Bronchial epithelial cell (primary cell): ENCODE measurements at regions not wholly inside any gene's neighbourhood (a gene's known extent, or its start where the extent isn't known, plus 50 kb on each side); places are given as distances from the start of the nearest gene placed in this dataset.

Source experiments
- DNase-seq: peaks from one replicate; pipeline ENCODE4 v3.0.0-alpha.2; 2010; ENCODE audit warnings: low read depth
- FAIRE-seq: peaks from 2 replicates; lab custom pipeline; 2011; peaks lifted over from hg19 to GRCh38; lab: Jason Lieb, UNC
- H3K27me3 ChIP-seq: 2 replicates; pipeline ENCODE4 v1.5.1; 2011; ENCODE audit warnings: low read length; ENCODE audit not compliant: control insufficient read depth, insufficient read depth
- H3K36me3 ChIP-seq: 2 replicates; pipeline ENCODE4 v1.5.1; 2011; ENCODE audit warnings: low read length; ENCODE audit not compliant: control insufficient read depth, insufficient read depth
- H3K4me3 ChIP-seq: 2 replicates; pipeline ENCODE4 v1.5.1; 2011; ENCODE audit warnings: mild to moderate bottlenecking, low read depth, low read length, control low read depth
- TF ChIP-seq, protein P1 (sequence below): IDR thresholded peaks from 2 replicates; pipeline ENCODE4 v1.5.1; 2011; ENCODE audit warnings: mild to moderate bottlenecking, moderate library complexity, low read length, control low read depth, inconsistent platforms; ENCODE audit not compliant: insufficient read depth, severe bottlenecking

DNA sequence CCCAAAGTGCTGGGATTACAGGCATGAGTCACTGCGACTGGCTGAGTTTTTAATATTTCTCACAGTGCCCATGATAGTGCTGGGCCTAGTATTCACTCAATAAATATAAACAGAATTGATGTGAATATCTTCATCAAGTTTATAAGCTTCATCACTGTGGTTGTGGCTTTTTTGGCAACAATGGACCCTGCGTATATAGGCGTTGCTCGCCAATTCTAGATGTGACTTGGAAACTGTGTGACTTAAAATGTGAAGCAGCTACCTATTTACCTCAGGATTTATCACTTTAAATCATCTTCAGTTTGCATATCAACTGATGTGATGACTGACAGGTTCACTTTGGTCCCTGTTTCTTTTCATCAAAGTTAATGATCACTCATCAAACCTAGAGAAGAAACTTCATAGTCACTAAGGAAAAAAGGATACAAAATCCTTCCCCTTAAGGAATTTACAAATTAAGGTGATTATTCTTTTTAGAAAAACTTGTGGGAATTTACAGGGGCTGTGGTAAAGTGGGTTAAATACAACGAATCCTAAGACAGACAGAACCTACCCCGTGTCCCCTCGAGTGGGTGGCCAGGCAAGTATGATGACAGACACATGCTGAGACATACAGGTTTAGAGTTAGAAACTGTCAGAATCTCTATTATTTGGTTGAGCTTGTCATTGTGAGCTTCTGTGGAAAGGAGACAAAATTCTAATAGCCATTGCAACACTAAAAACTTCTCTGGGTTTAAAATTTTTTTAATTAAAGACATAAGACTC is 101.3 kb downstream of the AKAP11 start:
- FAIRE-seq (no peak), DNase-seq (no peak)
- H3K4me3 ChIP-seq, result no peak overlapping the region
- TF ChIP-seq, protein P1, sequence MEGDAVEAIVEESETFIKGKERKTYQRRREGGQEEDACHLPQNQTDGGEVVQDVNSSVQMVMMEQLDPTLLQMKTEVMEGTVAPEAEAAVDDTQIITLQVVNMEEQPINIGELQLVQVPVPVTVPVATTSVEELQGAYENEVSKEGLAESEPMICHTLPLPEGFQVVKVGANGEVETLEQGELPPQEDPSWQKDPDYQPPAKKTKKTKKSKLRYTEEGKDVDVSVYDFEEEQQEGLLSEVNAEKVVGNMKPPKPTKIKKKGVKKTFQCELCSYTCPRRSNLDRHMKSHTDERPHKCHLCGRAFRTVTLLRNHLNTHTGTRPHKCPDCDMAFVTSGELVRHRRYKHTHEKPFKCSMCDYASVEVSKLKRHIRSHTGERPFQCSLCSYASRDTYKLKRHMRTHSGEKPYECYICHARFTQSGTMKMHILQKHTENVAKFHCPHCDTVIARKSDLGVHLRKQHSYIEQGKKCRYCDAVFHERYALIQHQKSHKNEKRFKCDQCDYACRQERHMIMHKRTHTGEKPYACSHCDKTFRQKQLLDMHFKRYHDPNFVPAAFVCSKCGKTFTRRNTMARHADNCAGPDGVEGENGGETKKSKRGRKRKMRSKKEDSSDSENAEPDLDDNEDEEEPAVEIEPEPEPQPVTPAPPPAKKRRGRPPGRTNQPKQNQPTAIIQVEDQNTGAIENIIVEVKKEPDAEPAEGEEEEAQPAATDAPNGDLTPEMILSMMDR, result no peak
- no peaks in the 10 kb centered on the region for H3K27me3 ChIP-seq
- H3K36me3 ChIP-seq, result no peaks in the 10 kb centered on the region

DNA sequence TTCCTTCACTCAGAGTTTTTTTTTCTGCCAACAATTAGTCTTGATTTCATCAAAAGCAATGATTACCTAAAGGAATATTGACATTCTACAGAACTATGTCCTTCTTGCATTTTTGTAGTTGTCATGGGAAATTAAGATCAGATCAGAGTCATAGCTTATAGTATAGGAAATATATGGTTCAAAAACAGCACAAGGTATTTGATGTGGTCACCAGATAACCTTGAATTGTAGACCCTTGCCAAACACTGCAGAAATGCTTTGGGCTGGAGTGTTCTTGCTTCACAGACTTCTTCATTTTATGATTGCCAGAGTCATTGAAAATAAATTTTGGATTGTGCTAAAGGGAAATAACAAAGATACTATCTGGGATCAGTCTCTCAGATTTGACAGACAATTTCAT is 103.7 kb downstream of the AKAP11 start:
- FAIRE-seq (no peak), DNase-seq (no peak)
- TF ChIP-seq, protein P1, result no peak
- Histone ChIP-seq H3K27me3 (no peaks in the 10 kb centered on the region), H3K4me3 (no peak overlapping the region), H3K36me3 (no peaks in the 10 kb centered on the region)

DNA sequence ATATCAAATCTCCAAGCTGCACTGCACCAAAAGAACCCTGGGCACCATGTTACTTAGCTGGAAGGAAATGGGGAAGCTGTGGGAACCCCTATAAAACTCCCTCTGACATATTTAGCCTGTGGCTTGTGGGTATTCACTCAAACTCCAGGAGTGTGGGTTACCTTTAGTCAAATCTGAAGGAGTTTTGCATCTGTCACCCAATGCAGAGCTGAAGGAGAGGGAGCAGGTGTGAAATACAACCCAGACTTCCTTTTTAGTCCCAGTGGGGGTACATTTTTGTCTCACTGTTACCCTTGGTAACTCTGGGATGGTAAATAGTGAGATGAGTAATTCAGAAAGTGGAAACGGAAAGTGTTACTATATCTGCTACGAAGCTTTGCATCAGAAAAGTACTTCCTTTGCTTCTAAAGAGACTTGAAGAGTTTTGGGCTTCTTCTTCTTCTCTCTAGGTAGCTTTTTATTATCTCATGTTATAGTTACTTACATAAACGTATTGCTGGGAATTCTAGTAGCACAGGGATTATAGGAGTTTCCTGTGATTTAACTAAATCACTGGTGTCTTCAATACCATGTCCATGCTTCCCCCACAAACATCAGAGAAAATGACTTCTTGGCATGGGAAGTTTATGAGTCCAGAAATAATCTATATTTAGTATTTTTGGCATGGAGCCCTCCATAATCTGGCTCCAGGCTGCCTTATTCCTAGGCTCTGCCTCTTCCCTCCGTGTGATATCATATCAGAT is 105.9 kb downstream of the AKAP11 start:
- Histone ChIP-seq H3K36me3 (no peaks in the 10 kb centered on the region), H3K27me3 (no peaks in the 10 kb centered on the region), H3K4me3 (no peak overlapping the region)
- TF ChIP-seq, protein P1, result no peak
- DNase-seq (no peak), FAIRE-seq (no peak)

DNA sequence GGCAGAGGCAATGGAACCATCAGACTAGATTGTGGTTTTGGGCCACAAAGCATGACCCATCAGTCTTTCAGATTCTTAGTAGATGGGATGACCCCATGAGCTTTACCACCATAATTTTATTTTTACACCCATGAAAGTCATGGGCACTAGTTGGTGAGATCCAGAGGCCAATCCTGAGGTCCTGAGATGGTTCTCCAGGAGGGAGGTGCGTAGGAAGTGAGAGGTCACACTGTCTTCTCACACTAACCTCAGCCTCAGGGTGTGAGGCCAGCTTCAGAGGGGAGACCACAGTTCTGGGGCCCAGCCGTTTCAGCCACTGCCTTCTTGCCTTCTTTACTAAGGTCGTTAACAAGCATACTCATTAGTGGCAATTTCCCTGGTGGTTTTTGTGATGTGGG is 106.4 kb downstream of the AKAP11 start:
- no peak for FAIRE-seq
- no peak for DNase-seq
- TF ChIP-seq, protein P1, result no peak
- no peak overlapping the region for H3K4me3 ChIP-seq
- no peaks in the 10 kb centered on the region for H3K36me3 ChIP-seq
- no peaks in the 10 kb centered on the region for H3K27me3 ChIP-seq

DNA sequence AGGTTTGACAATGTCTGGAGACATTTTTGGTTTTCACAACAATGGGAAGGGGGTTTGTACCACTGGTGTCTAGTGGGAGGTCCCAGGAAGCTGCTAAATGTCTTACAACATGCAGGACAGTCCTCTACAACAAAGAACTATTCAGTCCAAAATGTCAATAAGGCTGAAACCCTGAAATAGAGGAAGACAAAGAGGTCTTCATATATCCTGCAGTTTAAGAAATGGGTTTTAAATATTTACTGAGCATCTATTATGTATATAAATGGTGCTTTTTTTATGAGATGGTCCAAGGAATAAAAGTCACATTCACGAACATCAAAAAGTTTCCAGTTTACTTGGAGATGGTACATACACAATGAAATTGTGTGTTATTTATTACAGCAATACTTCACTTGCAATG is 107.3 kb downstream of the AKAP11 start:
- no peak for FAIRE-seq
- TF ChIP-seq, protein P1, result no peak
- H3K4me3 ChIP-seq, result no peak overlapping the region
- H3K27me3 ChIP-seq, result no peaks in the 10 kb centered on the region
- no peaks in the 10 kb centered on the region for H3K36me3 ChIP-seq
- DNase-seq, result no peak
